OCI-LY1 (cell line): ENCODE measurements at regions not wholly inside any gene's neighbourhood (a gene's known extent, or its start where the extent isn't known, plus 50 kb on each side); places are given as distances from the start of the nearest gene placed in this dataset.

Experiments
- EZH2 ChIP-seq: fragments of 200-600 bp; sonication (generic), shearing (Covaris generic); IDR thresholded peaks from 2 replicates; pipeline ENCODE4 v1.8.0; 2017; ENCODE audit warnings: borderline replicate concordance, mixed run types, mild to moderate bottlenecking, antibody characterized with exemption, low read length, moderate library complexity, mixed read lengths
- TF ChIP-seq, protein P1 (sequence below): fragments of 200-600 bp; sonication (generic), shearing (Covaris generic); IDR thresholded peaks from 2 replicates; pipeline ENCODE4 v1.5.1; 2017; ENCODE audit warnings: mild to moderate bottlenecking, antibody characterized with exemption, low read length, moderate library complexity, mixed read lengths

GRCh38 chr1:221871056-221871455 is 129.2 kb upstream of the DUSP10 start:
- TF ChIP-seq, protein P1, sequence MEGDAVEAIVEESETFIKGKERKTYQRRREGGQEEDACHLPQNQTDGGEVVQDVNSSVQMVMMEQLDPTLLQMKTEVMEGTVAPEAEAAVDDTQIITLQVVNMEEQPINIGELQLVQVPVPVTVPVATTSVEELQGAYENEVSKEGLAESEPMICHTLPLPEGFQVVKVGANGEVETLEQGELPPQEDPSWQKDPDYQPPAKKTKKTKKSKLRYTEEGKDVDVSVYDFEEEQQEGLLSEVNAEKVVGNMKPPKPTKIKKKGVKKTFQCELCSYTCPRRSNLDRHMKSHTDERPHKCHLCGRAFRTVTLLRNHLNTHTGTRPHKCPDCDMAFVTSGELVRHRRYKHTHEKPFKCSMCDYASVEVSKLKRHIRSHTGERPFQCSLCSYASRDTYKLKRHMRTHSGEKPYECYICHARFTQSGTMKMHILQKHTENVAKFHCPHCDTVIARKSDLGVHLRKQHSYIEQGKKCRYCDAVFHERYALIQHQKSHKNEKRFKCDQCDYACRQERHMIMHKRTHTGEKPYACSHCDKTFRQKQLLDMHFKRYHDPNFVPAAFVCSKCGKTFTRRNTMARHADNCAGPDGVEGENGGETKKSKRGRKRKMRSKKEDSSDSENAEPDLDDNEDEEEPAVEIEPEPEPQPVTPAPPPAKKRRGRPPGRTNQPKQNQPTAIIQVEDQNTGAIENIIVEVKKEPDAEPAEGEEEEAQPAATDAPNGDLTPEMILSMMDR = no peak
- no peak for TF ChIP-seq EZH2
